HG03135 (cell line): ENCODE measurements at regions not wholly inside any gene's neighbourhood (a gene's known extent, or its start where the extent isn't known, plus 50 kb on each side); places are given as distances from the start of the nearest gene placed in this dataset.
A peak's percentile ranks its signal among the peaks of the same experiment; 100 is the strongest.

Experiments used
- ATAC-seq: cut with Tn5 transposase; IDR thresholded peaks from one replicate; pipeline ENCODE4 v1.9.1; 2021; ENCODE audit warnings: mild to moderate bottlenecking, moderate library complexity; ENCODE audit not compliant: unreplicated experiment

DNA sequence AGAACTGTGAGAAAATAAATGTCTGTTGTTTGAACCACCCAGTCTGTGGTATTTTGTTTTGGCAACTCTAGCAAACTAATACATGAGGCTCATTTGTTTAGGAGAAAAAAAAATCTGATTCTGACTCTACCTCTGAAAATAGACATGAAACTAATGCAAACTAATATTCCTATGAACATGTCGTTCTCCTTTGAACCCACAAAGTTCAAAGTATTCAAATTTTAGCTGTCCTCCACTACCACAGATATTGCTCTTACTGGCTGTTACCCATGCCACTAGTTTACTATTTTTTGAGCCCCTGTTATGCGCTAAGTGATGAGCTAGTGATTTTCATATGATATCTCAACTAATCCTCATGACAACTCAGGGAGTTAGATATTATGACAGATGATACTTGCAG, 58.8 kb upstream of the ZNF804B start:
- ATAC-seq = no peak

DNA sequence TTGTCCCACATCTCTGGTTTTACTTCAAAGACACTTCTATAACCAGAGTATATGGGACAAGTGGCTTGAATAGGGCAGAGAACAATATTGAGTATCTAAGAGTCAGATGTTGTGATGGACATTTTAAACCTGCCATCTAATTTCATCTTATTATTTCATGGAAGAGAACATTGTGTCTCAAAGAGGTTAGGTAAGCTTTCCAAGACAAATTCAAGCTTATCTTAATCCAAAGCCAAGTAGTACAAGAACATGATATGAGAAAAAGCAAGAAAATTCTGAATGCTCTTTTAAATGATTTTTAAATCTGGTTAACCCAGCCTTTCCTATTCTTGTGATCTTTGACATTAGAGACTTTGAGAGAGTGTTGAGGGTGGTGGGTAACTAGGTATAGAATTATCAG, 65.3 kb upstream of the ZNF804B start:
- ATAC-seq = no peak

DNA sequence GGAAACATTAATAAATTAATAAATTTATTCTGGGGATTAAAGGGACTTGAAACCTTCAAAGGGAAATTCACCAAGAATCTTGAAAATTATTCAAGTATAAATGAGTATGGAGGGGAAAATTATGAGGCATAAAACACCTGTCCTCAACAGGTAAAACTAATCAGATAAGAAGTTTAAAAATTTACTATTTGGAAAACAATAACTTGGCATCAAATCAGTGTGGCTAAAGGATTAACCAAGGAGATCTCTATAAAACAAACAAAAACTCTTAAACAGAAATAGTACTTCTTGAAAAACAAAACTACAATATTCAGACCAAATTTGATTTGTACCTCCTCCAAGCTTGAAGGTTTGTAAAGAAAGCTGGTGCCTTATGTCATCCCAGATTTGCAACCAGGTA, 66.4 kb upstream of the ZNF804B start:
- ATAC-seq = no peak

DNA sequence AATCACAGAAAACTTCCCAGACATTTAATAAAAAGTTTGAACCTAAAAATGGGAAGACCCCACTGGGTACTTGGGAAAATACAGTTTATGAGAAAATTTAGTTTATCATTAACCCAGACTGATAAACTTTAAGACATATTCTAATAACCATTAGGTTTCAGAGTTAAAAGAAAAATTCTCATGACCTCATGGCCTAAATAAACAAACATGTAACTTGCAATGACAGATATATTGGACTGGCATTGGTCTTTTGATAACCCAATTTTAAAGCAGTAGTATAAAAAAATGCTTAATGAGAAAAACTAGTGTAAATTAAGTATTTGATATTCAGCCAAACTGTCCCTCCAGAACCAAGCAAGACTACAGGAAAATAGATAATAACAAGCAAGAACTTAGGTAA, 67.0 kb upstream of the ZNF804B start:
- no peak for ATAC-seq

DNA sequence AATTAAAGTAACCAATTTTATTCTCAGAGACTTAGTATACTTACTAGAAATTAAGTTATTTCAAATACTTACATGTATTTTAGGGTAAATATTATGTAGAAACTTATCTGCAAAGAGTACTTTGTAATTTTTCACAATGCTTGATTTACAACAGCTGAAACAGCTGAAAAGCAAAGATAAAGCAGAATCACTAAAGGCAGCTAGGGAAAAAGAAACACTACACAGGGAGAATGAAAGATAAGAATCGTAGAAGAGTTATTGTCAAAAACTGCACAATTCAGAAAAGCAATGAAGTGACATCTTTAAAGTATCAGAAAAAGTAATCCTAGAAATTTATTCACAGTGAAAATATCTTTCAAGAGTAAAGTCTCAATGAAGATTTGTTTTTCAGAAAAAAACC, 69.7 kb upstream of the ZNF804B start:
- no peak for ATAC-seq

DNA sequence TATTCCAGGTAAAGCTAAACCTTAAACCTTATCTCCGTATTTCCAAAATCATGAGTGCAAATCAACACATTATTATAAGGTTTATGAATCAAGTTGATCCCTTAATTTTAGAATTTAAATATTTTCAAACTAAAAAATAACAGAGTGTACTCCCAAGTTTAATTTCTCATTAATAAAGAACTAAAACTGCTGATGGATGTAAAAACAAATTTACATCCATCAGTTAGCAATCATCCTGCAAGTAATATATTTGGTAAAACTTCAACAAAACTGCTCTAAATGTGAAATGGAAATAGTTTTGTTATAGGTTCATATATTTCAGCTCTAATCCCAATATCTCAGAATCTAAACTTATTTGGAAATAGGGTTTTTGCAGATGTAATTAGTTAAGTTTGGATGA, 71.3 kb upstream of the ZNF804B start:
- ATAC-seq = no peak

DNA sequence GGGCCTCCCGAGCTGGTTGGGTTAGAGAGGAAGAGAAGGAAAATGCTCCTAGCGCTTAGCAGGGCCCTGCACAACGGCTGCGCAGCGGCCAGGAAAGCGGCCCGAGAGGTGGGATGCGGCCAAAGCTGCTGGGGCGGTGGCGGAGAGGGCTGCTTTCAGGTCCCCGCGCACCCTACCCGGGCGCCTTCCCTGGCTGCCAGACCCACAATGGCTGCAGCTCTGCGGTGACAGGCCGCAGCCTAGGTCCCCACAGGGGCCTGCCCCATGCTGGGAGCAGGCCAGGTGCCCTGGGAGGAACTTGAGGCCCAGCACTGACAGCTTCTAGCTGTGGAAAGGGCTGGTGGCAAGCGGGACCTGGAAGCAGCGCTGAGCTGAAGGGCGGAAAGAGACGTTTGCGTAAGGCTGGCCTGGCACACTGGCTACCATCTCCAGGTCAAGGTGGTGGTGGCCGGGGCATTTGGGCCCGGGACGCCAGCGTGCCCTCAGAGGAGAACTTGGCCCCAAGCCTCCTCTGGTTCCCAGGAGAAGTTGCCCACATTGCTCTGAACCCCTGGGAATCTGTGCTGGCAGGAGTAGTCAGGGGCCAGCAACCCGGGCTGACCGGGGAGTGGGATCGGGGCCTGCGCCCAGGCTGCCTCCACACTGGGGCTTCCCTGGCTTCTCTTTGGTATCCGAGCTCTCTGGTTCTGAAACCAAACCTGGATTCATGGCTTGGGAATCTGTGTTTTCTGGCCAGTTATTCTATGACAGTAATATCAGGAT, 72.9 kb upstream of the ZNF804B start:
- ATAC-seq = no peak

DNA sequence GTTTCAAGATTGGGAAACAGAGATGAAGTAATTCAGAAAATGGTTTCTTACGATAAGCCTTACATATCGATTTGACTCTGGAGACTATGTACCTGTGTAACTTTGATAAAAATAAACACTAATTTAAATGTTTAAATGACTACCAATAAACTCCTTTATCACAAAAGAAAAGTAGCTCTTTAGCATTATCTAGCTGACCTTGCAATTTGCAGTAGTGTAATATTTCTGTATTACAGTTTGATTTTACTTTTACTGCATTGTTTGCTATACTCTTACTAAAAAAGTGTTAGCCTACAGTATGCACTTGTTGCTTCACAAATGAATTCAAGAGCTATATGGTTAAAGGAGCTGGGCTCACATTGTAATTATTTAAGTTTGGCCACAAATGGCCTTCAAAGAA, 77.8 kb upstream of the ZNF804B start:
- ATAC-seq = no peak

DNA sequence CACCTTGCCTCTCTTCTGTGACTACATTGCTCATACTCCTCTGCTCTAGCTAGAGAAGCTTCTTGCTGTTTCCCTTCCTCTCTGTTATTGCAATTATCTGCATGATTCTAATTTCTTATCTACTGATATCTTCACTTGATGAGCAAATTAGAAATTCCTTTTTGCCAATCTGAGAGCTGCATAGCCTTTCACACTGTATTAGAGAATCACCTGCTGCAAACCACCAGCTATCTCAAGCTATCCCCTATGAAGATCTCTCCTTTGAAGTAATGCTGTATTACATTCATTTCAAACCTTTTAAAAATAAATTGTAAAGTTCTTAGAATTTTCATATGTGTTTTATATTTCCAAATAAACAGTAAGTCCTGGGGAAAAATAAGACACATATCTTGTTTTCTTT, 89.0 kb upstream of the ZNF804B start:
- ATAC-seq = no peak

DNA sequence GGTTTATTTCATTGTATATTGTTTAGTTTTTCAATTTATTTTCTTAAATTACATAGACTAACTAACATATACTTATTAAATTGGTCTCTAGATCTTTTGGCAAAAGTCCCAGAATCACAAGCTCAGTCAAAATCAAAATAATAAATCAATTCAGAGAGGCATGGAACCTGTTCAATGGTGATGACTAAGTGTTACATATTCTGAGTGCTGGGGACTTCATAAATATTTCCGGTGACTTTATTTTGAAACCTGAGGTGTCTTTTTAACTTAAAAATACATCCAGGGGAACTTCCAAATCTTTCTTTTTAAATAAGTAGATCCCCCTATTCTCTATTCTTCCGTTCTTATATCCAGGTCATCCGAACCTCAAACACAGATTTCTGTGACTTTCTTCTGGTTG, 89.6 kb upstream of the ZNF804B start:
- no peak for ATAC-seq

DNA sequence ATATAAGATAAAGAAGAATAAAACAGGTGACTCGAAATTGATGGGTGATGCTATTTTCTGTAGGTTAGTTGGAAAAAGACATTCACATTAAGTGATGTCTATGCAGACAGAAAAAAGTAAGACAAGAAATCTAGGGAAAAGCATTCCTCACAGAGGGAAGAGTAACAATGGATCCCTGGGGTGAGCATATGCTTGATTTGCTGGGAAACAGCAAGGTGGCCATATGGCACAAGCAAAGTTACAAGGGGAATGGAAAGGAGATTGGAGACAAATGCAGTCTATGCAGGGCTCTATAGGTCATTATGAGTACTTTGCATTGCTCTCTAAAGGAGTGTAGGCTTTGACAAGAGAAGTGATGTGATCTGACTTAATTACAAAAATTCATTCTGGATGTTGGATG, 90.9 kb upstream of the ZNF804B start:
- no peak for ATAC-seq

DNA sequence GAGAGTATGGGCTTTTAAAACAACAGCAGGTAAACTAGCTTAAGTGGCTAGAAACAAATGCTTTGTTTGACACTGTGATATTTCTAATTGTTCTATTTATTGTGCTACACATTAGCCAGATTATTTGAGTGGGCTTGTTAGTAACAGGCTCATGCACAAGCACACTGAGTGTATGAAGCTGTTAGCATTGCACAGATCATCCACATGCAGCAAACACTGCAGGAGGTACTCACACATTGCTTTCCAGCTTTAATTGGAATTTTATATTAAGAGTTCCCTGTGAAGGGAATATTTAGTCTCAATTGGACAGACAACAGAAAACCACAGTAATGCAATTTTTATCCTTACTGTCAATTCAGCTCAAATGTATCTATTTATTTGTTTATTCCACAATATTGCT, 92.9 kb upstream of the ZNF804B start:
- ATAC-seq = no peak

DNA sequence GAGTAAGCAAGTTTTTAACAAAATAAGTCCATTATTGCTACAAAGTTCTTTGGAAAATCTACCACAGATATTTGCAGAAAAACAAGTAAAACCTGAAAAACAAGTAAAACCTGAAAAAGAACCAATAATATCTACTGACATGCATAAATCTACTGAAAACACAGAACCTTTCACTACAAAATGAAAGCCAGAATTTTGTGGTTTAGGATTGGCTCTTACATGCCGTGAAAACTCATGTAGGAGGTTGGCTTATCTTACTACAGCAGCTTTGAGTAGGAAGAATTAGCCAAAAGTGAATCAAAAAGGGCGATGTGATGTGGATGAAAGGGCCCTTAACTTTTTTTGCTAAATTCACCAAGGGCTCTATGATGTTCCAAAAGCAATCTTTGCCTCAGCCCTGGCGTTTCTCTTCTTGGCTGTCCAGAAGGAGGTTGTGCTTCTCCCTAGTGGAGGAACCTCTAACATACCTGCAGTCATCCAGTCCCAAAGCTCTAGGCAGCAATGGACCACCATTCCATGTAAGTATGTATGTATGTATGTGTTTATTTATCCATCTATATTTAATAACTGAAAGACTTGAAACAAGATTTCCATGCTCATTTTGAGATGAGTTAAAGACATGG, 93.5 kb upstream of the ZNF804B start:
- ATAC-seq = no peak

DNA sequence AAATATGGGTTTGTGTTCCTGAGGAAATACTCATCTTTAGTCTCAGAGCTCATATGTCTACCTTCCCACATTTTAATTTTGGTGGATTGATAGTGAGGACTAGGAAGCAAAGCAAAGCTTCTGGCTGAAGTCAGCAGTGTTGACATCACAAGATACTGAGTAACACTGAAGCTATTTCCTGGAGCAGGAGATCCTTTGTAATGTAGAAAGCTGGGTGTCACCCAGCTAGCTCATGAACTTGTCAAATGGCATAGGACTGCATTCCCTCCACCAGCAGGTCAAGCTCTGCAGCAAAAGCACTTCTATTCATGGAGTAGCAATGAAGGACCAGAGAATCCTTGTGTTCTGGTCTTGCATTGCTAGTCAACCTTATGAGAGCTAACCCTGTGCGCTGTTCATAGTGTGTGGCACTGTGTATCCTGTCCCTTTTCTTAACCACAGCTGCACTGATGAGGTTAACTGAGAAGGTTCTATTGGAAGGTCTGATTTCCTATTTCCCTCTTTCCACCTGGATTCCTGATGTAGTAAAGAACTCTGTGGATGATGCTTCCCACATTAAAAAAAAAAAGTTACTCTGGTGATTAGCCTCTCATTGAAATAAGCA, 94.8 kb upstream of the ZNF804B start:
- ATAC-seq = no peak

DNA sequence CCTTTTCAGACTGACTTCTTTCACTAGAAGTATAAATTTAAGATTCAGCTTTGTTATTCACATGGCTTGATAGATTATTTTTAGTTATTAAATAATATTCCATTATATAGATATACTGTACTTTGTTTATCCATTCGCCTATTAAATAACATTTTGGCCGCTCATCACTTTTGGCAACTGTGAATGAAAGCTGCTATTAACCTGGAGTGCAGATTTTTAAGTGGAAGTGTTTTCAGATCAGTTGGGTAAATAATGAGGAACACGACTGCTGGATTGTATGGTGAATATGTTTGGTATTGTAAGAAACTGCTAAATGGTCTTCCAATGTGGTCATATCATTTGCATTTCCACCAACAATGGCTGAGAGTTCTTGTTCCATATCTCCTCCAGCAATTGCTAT, 97.6 kb upstream of the ZNF804B start:
- ATAC-seq = no peak

DNA sequence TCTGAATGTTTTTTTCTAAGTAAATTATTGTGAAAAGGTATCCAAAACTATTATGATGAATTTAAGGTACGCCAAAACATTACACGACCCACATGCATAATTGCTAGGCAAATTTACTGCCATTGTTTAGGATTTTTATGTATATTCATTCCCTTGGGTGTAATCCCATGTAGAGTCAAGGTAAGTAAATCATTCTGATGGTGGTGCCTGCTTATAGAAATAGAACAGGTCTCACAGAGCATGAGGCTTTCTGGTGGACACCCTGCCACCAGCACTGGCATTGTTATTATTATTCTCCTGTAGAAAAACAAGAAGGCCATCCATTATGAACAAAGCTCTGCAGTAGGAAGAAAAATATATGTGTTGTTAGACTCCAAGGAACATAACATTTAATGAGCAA, 111.7 kb upstream of the ZNF804B start:
- no peak for ATAC-seq

DNA sequence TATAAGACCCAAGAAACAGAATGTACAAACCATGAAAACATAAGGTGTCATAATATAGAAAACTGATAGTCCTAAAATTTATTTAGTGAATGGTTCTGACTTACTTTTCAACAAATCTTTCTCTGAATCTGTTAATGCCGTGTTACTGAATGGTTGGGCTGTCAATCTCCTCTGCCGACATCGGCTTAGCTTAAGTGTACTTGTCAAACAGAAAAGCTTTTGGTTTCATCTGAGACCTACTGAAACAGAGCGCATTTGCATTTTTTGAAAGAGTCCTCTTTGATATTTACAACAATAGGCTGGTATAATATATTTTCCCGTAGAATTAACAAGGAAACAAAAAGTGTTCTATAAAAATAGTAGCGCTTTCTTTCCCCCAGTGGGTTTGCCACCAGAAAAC, 120.9 kb upstream of the ZNF804B start:
- ATAC-seq = no peak

DNA sequence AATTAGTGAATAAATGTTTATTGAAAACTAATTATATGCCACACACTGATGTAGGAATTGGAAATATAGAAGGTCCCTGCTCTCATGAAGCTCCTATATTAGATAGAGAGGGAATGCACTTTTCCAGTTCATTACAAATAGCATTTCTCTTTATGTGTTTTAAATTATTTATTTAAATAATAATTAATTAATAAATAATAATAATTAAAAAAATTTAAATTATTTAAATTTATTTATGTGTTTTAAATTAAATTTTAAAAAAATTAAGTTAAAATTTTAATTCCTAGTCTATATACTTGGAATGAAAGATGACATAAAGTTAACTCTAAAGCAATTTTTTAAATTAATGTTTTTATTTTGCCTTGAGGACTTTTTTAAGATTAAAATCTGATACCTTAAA, 121.7 kb upstream of the ZNF804B start:
- no peak for ATAC-seq

DNA sequence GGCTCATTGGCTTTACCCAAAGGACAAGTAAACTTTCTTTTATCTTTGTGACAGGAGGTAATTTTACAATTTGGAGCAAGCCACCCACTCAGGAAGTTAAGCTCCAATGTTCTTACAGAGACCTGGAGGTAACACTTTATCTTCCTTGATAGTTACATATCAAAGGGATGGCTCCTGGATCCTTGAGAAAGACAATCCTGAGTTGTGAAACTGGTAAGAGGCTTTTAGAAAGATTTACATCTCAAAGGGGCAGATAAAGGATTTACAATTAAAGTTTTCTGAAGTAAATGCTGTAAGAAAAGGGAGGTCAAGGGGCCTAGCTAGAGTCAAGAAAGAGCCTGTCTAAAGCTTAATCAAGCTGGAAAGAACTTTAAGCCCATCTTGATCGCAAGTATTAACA, 124.4 kb upstream of the ZNF804B start:
- ATAC-seq = no peak

DNA sequence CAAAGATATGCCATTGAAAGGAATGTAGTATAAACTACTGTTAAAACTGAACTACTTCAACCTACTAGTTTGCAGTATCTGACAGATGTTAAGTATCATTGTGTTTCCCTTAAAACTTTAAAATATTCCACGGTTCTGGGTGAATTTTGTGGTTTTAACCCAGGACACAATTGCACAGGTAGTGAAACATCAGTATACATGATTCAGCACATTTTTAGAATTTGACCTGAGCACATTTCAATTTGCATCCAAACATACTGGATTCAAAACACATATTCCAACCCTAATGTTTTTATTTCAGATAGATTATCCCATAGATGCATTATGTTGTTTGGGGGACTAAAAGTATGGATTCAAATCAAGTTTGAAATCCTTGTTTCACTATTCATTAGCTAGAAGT, 129.9 kb upstream of the ZNF804B start:
- ATAC-seq = no peak

DNA sequence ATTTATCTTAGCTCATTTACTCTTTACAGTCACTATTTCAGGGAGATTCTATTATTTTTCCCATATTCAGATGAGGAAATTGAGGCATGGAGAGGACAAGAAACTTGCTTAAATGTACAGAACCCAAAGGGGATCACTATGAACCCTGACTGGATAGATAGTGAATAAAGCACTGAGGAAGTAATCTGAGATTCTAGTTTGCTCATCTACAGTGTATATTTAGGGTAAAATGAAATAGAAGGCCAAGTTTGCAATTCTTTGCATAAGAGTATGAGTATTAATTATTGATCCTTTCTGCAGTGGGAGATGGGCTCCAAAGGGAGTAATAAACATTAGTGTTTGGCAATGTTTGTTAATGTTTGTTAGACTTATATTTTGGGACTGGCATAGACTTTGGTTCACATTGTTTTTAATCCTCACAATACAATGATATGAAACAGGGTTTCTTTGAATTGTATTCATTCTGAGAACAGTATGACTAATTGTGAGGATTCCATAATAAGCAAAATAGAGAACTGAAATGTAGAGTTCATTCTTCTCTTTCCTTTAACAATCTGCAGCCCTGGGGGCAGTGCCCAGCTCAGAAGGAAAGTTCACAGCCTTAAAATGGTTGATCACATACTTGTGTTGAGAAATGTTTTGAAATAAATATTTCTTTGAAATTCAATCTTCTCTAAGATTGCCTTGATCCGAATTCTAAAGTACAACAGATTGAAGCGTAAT, 131.0 kb upstream of the ZNF804B start:
- ATAC-seq = peak; percentile 98

DNA sequence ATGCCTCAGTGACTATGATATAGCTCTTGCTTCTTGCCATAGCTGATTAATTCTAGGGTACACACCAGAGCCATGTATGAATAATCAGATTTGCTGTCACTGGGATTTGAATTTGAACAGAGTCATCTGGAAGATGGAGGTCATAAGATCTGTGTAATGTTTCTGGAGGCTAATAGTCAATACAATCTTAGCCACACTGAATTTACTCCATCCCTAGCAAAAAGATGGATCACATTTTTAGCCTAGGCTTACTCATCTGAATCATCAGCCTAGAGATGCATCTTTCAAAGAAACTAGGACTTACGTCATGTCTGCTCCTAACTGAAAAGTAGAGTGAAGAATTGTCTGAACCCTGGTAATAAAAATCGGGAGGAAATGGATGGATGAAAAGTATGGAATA, 142.3 kb upstream of the ZNF804B start:
- no peak for ATAC-seq
